ENCODE measurements at regions not wholly inside any gene's neighbourhood (a gene's known extent, or its start where the extent isn't known, plus 50 kb on each side); places are given as distances from the start of the nearest gene placed in this dataset.
A peak's percentile ranks its signal among the peaks of the same experiment; 100 is the strongest.

DNA sequence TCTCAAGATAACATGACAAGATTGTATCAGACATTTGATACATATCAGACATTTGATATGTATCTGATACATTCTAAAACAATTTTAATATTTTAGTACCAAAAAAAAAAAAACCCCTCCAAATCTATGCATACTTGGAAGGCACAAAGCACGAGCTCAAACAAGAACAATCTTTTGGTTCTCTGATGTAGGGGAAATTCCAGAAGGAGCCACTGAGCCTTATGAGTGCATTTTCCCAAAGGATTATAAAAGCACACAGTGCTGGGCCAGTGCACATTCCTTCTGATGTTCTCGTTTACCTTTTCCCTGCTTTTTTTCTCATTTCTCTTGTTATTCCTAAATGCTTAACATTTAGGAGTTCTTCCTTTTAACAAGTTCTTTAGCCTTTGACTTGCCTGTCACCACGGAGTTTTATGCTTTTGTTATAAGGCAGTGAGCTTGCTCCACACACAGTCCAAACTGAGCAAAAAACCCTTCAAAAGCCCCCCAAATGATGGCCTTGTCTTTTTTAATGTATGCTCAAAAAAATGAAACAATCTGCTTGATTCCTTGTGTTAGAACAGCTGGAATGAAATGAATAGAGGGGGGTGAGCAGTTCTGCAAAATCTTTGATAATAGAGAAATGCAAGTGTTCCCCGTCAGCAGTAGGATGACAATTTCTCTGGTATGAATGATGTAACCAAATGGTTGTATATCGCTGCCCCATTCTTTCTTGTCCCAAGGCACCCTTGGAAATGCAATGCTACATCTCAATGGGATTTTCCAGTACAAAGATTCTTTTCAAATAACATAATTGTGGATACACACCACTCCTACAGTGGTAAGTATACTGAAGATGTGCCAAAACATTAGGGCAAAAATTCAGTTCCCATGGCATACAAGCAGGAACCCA is 597.2 kb upstream of the ZEB2 start:
- DNase-seq (ENCODE audit: low read depth, low spot score) = no peak

DNA sequence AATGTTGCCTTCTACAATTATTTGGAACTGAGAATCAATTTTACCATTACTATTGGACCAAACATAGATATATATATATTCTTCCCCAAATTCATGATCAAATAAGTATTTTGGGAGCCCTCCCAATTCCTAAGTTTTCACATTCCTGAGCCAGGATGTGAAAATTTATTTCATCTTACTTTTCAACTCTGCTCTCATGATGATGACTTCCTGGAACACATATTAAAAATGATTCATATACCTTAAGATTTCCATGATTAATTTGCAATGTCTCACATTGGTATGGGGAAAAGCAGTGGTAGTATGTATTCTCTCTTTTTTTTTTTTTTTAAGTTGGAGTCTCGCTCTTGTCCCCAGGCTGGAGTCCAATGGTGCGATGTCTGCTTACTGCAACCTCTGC is 596.1 kb upstream of the ZEB2 start:
- DNase-seq (ENCODE audit: low read depth, low spot score) = no peak

DNA sequence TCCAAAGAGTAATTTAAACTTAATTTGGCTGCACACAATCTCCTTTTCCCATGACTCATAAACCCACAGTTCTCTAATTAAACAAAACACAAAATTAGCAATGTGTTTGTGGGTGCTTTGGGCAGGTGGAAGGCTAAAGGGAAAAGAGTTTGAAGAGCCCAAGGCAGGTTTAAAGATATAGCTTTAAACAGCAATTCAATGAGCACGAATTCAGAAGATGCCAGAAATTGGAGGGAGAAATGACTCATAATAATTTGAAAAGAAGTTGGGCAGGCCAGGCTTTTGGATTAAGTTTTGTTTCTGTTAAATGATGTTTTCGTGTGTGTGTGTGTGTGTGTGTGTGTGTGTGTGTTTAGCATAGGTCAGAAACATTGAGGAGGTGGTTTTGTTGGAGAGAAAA is 594.8 kb upstream of the ZEB2 start:
- no peak for DNase-seq (ENCODE audit: low read depth, low spot score)

DNA sequence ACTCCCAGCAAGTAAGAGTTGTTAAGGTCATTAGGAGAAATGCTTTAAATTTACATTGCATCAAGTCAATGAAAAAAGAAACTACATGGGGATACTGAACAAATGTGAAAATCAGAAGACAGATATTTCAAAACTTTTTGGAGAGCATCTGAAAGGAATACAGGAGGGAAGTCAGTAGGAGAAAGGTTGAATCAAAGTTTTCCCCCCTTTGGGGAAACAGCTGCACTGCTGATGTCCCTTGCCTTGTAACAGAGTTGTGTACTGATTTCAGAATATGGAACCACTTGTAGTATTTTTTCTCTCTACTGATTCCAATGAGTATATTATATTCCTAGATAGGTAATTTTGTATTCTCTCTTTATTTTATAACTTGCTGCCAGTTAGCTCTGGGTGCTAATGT is 592.5 kb upstream of the ZEB2 start:
- DNase-seq (ENCODE audit: low read depth, low spot score) = no peak

DNA sequence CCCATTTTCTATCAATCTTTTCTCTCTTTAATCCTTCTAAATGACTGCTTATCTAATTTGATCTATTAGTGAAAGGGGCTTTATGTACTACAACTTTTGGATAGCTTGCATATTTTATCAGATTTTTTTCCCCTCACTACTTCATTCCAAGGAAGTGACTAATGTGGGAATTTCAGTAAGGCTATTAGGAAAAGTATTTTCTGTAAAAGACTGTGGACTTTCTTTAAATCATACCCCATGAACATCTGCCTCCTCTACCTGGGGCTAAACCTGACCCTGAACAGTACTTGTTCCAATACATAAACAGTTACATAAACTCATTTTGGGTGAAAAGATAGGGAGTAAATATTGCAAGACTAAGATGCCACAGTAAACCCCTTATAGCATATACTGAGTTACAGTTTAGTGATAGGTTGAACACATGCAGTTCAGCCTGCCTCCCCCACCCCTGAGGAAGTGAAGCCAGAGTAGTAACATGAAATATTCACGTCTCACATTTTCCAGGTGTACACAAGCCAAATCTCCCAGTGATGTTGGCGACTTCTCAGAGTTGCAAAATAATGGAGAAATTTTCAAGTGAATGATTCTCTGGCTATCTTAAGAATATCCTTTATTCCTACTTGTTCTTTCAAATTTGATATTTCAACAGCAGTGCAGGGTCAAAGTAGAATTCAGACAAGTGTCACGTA is 590.9 kb upstream of the ZEB2 start:
- DNase-seq (ENCODE audit: low read depth, low spot score) = no peak

DNA sequence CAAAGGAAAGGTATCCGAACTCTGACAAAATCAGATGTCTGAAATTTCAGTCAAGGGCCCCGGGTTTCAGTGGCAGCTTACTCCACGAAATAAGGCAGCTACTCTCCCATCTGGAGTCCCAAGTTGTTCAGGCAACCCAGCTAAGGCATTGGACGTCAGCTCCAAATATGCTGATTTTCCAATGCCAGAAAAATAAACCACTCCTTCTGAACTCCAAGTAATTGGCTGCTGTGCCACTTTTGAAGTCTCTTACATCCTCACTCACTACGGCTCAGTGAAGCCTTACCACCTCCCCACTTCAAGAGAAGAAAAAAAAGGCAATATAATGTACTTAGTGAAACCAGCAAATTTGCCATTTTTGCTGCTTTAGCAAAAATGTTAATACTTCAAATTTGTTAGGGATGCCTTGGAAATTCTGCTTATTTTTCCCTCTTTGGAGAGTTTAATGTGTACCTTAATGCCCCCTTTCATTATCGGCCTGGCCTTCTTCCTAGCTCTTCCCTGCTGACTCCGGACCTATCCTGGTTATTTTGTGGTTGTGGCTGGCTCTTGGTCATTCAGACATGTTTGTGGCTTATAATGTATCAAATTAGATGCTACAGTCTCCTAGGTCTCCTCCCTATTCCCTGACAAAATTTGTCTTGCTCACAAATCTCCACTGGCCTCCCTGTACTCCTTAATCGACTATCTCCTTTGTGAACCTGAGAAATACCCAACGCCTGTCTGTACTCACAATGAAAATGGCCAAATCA is 589.2 kb upstream of the ZEB2 start:
- no peak for DNase-seq (ENCODE audit: low read depth, low spot score)

DNA sequence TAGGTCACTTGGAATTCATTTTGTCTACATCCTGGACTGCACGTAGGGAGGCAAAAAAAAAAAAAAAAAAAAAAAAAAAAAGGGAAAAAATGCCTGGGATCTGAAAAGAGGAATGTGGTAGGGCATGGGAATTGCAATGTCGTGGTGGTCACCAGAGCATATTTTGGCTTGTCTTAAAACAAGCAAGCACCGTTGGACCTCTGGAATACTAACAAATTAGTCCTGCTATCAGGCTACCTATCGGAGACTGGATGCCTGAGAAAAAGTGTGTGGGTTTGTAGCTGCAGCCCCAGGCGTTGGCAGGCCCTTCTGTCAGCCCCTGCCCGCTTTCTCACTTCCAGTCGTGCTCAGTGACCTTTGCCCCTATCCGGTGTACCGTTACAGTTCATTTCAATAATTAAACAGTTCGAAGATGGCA is 588.5 kb upstream of the ZEB2 start:
- DNase-seq (ENCODE audit: low read depth, low spot score) = no peak

DNA sequence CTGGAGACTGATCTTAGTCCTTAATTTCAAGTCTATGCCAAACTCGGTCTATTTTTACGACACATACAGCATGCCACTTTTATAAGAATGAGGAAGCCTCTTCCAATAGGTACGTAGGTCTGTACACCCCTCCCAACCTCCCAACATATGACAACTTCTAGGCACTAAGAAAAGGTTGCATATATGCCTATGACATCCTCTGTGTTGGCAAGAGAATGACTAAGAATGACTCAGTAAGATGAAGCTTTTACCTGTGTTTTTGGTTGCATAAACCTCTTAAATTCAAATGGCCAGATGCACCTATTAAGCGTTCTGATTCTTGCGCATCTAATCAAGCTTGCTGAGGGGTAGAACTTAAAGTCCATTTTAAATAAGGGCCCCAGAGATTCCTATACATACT is 586.4 kb upstream of the ZEB2 start:
- DNase-seq (ENCODE audit: low read depth, low spot score) = no peak

DNA sequence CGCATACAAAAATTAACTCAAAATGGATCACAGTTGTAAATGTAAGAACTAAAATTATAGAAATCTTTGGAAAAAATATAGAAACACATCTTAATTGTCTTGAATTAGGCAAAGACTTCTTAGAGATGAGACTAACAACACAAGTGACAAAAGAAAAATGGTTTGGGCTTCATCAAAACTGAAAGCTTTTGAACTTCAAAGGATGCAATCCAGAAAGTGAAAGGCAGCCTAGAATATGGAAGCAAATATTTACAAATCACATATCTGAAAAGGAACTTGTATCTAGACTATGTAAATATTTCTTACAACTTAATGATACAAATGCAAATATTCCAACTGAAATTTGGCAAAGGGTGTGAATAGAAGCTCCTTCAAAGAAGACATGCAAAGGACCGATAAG is 582.8 kb upstream of the ZEB2 start:
- DNase-seq (ENCODE audit: low read depth, low spot score) = no peak

DNA sequence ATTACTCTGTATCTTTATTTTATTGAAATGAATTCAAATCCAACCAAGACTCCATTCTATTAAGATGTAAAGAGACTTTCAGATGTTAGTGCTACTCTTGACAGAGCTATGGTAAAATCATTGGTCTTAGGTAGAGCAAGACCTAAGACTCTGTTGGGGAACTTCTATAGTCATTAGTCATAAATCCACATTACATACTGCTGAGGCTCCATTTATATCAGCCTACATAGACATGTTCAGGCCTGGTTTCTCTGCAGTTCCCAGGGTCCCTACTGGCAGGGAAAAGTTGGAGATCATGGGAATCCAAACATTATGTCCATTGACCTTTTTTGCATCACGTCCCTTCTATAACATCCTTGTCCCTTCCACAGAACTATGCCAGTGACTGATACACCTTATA is 580.4 kb upstream of the ZEB2 start:
- DNase-seq (ENCODE audit: low read depth, low spot score) = no peak

DNA sequence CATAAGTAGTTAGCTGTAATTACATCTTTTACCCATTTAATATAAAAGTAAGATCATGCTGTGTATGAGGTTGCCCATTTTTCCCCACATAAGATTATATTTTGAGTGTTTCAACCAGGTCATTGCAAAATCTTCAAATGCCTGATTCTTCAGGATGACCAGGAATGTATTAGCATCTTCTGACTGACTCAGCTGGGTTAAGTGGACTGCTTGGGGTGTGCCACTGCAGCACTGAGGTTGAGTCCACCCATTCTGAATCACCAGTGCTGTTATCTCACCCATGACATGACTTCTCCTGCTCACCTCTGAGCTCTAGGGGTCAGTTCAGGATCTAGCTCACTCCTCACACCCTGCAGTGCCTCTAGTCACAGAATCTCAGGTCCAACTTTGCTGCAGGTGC is 576.7 kb upstream of the ZEB2 start:
- no peak for DNase-seq (ENCODE audit: low read depth, low spot score)

DNA sequence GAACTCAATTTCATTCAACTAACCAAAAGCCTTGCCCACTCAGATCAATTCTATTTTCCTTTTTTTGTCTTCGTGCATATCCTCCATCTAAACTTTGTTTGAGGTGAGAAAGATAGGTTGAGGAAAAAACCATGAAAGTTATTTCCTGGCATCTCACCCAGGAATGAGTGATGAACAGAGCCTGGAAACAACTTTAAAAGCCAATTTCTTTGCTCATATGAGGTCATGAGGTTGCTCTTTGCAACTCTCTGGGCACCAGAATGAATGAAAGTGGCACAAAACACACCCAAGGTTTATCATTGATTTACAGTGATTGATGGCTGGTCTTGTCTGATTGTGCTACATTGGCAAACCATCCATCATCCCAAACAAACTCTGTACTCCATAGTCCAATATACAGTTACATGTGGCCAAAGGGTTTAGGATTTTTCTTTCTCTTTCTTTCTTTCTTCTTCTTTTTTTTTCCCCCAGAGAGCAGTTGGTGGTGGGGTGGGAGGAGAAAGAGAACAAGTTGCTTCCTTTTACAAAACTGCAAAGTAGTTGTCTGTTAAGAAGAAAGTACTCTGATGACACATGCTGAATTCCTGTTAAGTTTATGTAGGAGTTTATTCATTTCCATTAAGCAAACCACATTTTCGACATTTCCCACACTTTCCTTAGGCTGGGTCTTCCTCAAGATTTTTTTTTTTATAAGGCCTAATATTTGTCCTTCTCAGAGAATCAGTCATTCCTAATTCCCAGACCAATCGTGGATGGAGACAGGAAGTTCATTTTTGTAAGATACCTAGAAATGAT is 575.9 kb upstream of the ZEB2 start:
- DNase-seq (ENCODE audit: low read depth, low spot score) = no peak

DNA sequence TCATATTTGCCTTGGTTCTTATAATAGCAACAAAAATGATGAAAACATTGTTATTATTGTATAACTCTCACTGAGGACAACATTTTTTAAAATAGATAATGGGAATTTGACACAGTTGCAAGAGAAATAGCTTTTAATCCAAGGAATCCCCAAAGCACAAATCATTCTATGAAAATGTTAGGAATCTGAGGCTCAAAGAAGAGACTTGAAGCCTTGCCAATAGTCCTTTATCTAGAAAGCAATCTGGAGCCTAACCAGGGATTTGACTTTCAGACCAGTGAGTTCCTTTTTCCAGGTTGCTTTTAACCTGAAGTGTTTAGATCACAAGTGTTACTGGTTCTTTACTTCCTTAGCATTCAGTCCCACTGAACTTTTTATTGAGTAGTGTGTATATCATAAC is 574.5 kb upstream of the ZEB2 start:
- DNase-seq (ENCODE audit: low read depth, low spot score) = no peak

DNA sequence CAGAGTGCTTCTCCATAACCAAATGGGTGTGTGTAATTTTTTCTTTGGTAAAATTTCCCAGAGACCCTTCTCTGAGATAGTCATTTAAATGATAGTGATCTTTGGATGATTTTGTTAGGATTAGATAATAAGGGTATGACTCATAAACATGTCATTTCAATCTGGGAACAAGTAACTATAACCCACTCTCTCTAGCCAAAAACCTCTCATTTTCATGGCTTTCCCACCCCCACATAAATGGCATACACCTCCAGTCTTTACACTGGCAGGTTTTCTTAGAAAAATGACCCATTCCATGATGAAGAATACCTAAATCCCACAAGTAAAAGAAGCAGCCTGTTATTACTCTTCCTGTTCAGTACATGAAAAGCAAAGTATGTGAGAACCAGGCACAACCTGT is 572.0 kb upstream of the ZEB2 start:
- no peak for DNase-seq (ENCODE audit: low read depth, low spot score)

DNA sequence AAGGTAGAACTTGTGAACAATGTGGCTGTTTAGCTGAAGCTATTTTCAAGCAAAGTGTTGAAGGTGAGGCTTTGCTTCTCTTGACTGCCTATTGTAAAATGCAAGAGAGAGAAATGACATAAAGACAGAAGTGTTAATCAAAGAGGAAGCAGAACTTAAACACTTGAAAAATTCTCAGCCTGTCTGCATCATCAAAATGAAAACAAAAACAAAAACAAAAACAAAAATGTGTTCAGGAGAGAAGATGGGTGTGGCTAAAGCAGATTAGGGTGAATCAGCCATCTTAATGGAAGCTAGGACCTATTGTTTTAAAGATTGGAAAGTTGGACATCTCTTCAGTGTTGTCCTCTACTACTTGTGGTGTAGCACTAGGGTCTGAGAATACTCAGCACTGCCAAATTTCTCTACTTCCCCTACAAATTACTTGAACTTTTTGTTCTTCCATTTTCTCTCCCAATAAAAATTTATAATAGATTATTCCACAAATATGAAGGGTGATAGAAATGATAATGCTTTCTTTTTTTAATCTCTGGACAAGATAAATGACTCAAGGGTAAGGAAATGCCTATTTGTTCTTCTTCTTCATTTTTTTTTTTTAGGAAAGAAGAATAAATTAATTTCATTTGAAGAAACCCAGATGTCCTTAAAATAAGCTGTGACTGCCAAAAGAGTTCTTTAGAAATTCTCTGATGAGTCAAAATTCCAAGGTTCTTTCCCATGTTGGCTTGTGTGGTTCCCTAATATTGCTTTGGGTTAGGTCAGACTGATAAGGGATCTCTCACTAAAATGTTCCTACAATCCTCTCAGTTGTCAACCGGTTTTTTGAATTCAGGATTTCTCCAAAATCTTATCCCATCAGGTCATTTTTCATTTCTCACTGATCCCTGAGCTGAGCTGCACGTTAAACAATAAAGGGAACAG is 571.2 kb upstream of the ZEB2 start:
- no peak for DNase-seq (ENCODE audit: low read depth, low spot score)

DNA sequence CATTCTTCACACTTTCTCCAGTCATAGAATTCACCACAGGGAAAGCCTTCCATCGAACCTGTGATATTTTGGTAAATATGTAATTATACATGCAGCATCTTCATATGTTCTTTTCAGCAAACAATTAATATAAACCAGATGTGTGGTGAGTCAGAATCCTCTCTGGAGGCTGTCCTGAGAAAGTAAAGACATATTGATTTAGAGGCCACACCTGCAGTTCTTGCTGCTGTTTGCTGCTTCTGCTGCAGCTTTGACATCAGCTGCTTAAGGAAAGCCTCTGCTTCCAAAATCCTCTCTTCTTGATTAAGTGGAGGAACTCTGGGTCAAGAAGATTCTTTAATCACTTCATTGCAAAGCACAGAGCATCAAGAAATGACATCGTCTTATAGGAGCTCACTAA is 568.8 kb upstream of the ZEB2 start:
- peak; percentile 45 for DNase-seq (ENCODE audit: low read depth, low spot score)

DNA sequence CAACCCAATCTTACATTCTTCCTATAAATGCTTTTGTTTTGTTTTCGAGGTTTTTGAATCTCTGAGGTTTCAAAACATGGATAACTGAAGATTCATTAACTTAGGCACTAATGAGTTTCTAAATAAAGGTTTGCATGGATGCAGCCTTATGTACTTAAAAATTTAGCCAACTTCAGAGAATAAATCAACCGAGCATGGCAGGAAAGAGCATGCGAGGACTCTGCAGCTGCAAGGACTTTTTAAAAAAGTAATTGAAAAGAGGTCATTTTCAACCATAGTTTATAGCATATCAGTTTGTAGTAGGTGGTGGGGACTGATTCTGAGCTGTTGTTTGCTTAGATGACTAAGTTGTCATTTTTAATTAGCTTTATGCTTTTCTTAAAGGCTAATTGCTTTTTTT is 567.0 kb upstream of the ZEB2 start:
- DNase-seq (ENCODE audit: low read depth, low spot score) = no peak

DNA sequence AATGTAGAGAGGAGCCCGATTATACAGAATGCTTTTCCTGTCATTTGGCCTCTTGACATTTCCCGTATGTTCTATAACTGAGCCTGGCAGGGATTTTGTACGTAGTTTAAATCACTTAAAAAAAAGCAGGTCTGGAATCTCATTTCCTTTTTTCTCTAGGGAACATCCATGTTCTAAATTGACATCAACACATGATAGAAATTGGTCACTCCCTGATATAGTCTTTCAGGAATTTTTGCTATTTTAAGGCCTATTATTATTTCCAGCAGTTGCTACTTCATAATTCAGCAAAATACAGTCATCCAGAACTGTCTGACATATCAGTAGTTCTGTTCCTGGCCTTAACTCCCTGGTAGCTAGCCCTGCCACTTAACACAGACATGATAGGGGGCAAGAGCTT is 565.7 kb upstream of the ZEB2 start:
- no peak for DNase-seq (ENCODE audit: low read depth, low spot score)

DNA sequence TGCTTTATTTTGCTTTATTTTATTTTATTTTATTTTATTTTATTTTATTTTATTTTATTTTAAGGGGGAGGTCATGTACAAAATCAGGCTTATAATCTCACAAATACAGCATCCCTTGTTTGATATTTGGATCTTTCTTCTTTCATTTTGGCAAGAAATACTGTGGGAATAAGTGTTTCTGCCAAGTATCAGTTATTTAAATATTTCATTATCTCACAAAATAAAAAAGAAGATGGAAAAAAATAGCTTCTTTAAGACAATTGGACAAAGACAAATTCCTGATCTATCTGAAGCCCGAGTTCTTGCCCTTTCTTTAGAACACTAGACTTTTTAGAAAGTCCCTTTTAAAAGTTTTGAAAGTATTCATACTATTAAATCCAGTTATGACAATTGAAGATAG is 560.5 kb upstream of the ZEB2 start:
- DNase-seq (ENCODE audit: low read depth, low spot score) = no peak

DNA sequence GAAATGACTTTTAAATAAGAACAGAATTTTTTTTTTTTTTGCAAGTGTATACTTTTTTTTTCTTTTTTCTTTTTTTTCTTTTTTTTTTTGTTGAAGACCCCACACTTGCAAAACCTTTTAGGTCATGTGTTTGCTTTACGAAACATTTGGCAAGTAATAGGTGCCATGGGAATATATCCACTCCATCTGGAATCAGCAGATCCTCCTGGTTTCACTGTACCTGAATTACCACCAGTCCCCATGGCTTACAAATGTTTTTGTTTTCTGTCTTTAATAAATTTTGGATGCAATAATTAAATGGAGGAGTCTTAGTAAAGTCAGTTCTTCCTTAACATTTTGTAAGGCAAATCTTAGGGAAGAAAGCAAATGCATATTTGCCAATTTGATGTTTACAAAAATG is 559.7 kb upstream of the ZEB2 start:
- DNase-seq (ENCODE audit: low read depth, low spot score) = no peak

DNA sequence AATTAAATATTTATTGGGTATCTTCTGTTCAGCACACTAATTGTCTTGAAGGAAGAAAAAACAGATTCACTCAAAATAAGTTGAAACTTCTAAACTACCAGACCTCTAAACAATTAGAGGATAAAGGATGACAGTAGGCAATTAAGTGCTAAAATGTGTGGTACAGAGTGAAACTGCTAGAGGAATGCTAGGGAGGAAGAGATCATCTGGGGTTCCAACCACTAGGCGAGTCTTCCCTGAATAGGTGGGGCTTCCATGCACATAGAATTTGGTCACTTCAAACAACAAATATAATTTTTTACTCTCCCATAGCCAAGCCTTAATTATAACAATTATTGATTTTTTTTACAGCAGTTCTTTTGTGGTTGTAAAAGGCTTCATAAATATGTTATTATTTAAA is 559.0 kb upstream of the ZEB2 start:
- DNase-seq (ENCODE audit: low read depth, low spot score) = no peak
